K562 (cell line): ENCODE measurements at regions not wholly inside any gene's neighbourhood (a gene's known extent, or its start where the extent isn't known, plus 50 kb on each side); places are given as distances from the start of the nearest gene placed in this dataset.

Source experiments
- ATAC-seq: fragments of 200-7000 bp; cut with Tn5 transposase; 3 replicates; pipeline ENCODE4 v1.9.1; 2020; ENCODE audit warnings: moderate library complexity
- BruUV-seq: library from RNA; stranded (reverse); fragments of 400-500 nt; replicated peaks from 2 replicates; lab custom pipeline; 2021; lab: Mats Ljungman, UMichigan
- CTCF ChIA-PET: fragments of 300-600 bp; formaldehyde crosslinking; extraction: SDS; loops from one replicate; lab custom pipeline; 2021; ENCODE audit warnings: low intra/inter-chr PET ratio; lab: Yijun Ruan, JAX
- POLR2A ChIA-PET: fragments of 300-600, 350-650 bp; sonication (Branson Sonifier 250); formaldehyde crosslinking; extraction: SDS; loops from one replicate; lab custom pipeline; 2021; ENCODE audit warnings: antibody characterized with exemption, inconsistent platforms; lab: Yijun Ruan, JAX
- DNase-seq, 4 experiments: peaks; one replicate each; pipeline versions ENCODE4 v3.0.0 to v3.0.0-alpha.2; 2011 to 2018; ENCODE audit warnings: low spot score in 3 of 4, mixed read lengths in 3 of 4; ENCODE audit errors: extremely low read depth in 1 of 4
- FAIRE-seq: peaks from 2 replicates; lab custom pipeline; 2011; peaks lifted over from hg19 to GRCh38; lab: Jason Lieb, UNC
- H2AFZ ChIP-seq: 2 replicates; pipeline ENCODE4 v1.6.0; 2011; ENCODE audit warnings: low read depth, low read length, control low read depth, inconsistent platforms
- H3K27ac ChIP-seq: fragments of 200-600 bp; 3 replicates; pipeline ENCODE4 v1.8.0; 2011; ENCODE audit warnings: low read depth, mild to moderate bottlenecking, control low read depth, inconsistent platforms, low read length, moderate library complexity, mixed read lengths; ENCODE audit errors: extremely low read depth
- H3K27me3 ChIP-seq, 2 experiments: fragments of 300-600 bp in 1 of 2; 2 replicates in 1 of 2; 3 replicates in 1 of 2; pipeline versions ENCODE4 v1.6.0 to v1.8.0; 2011; ENCODE audit warnings: inconsistent platforms in 2 of 2, low read length in 2 of 2, mild to moderate bottlenecking in 1 of 2, mixed read lengths in 1 of 2, moderate library complexity in 1 of 2; ENCODE audit not compliant: control insufficient read depth in 2 of 2, insufficient read depth in 2 of 2
- H3K36me3 ChIP-seq: fragments of 300-600 bp; 3 replicates; pipeline ENCODE4 v1.8.0; 2011; ENCODE audit warnings: mild to moderate bottlenecking, low read length, inconsistent platforms; ENCODE audit not compliant: control insufficient read depth, insufficient read depth
- H3K4me1 ChIP-seq, 2 experiments: fragments of 200-600 bp in 1 of 2; replicated peaks in 1 of 2; 2 replicates in 1 of 2; 3 replicates in 1 of 2; pipeline versions ENCODE4 v1.5.1 to v1.8.0; 2011; ENCODE audit warnings: inconsistent platforms in 2 of 2, low read length in 2 of 2, mild to moderate bottlenecking in 1 of 2, mixed read lengths in 1 of 2, moderate library complexity in 1 of 2; ENCODE audit not compliant: control insufficient read depth in 2 of 2, insufficient read depth in 2 of 2
- H3K4me2 ChIP-seq: 2 replicates; pipeline ENCODE4 v1.6.1; 2011; ENCODE audit warnings: low read length, control low read depth, inconsistent platforms, mixed read lengths; ENCODE audit not compliant: insufficient read depth
- H3K4me3 ChIP-seq: fragments of 200-600 bp; sonication (generic), shearing (Covaris generic); 2 replicates; pipeline ENCODE4 v1.5.1; 2016; ENCODE audit warnings: control low read depth, inconsistent platforms
- H3K79me2 ChIP-seq: fragments of 200-600 bp; 3 replicates; pipeline ENCODE4 v1.8.0; 2011; ENCODE audit warnings: low read length, inconsistent platforms; ENCODE audit not compliant: control insufficient read depth, insufficient read depth
- H3K9ac ChIP-seq, 2 experiments: 2 replicates each; pipeline versions ENCODE4 v1.6.0 to v1.6.1; 2011; ENCODE audit warnings: low read depth in 2 of 2, low read length in 2 of 2, control low read depth in 1 of 2, inconsistent platforms in 1 of 2, mild to moderate bottlenecking in 1 of 2, mixed read lengths in 1 of 2; ENCODE audit not compliant: insufficient read depth in 1 of 2
- H3K9me1 ChIP-seq: one replicate; pipeline ENCODE4 v1.6.0; 2011; ENCODE audit warnings: inconsistent platforms, mild to moderate bottlenecking, low read length, moderate library complexity; ENCODE audit not compliant: control insufficient read depth, insufficient read depth
- H3K9me3 ChIP-seq: replicated peaks from 2 replicates; pipeline ENCODE4 v1.5.1; 2011; ENCODE audit warnings: low read depth, low read length, inconsistent platforms; ENCODE audit not compliant: control insufficient read depth, insufficient read depth
- H4K20me1 ChIP-seq: replicated peaks from 2 replicates; pipeline ENCODE4 v1.6.1; 2011; ENCODE audit warnings: low read length, inconsistent platforms, mixed read lengths; ENCODE audit not compliant: control insufficient read depth, insufficient read depth
- HNRNPUL1 ChIP-seq: fragments of 200-400 bp; formaldehyde crosslinking; IDR thresholded peaks from 2 replicates; pipeline ENCODE4 v1.6.1; 2017; ENCODE audit warnings: low read length
- MTF1 ChIP-seq: fragments of 250-450 bp; sonication (Bioruptor Pico); IDR thresholded peaks from 2 replicates; pipeline ENCODE4 v1.9.0; 2021; ENCODE audit warnings: moderate library complexity, mild to moderate bottlenecking, inconsistent platforms, borderline replicate concordance
- NELFE ChIP-seq: IDR thresholded peaks from 2 replicates; pipeline ENCODE4 v1.6.1; 2011; ENCODE audit warnings: mild to moderate bottlenecking; ENCODE audit not compliant: insufficient read depth, insufficient read length
- PATZ1 ChIP-seq: fragments of 250-450 bp; sonication (Bioruptor Pico); IDR thresholded peaks from 2 replicates; pipeline ENCODE4 v1.5.0; 2020; ENCODE audit warnings: mild to moderate bottlenecking, borderline replicate concordance
- PRDM10 ChIP-seq: fragments of 450-650 bp; IDR thresholded peaks from 2 replicates; pipeline ENCODE4 v1.6.1; 2018; ENCODE audit not compliant: partially characterized antibody
- RAD51 ChIP-seq: fragments of 450-650 bp; IDR thresholded peaks from 2 replicates; pipeline ENCODE4 v1.7.1; 2016; ENCODE audit warnings: low read depth, mild to moderate bottlenecking, borderline replicate concordance
- RFX5 ChIP-seq: IDR thresholded peaks from 2 replicates; pipeline ENCODE4 v1.6.1; 2011; ENCODE audit warnings: low read depth, mild to moderate bottlenecking, improper control_type of control experiment, low read length
- RHOXF2B ChIP-seq: fragments of 250-450 bp; sonication (Bioruptor Pico); conservative IDR thresholded peaks from 2 replicates; pipeline ENCODE4 v1.5.1; 2021
- SOX6 ChIP-seq: fragments of 450-650 bp; IDR thresholded peaks from 2 replicates; pipeline ENCODE4 v1.6.1; 2014; ENCODE audit warnings: mild to moderate bottlenecking
- SRF ChIP-seq, 2 experiments: fragments of 250-450, 450-650 bp in 1 of 2; sonication (Bioruptor Pico) in 1 of 2; sonication (generic) in 1 of 2; formaldehyde crosslinking; IDR thresholded peaks; 2 replicates each; pipeline versions ENCODE4 v1.5.0 to v1.5.1; 2020 to 2022; ENCODE audit warnings: mild to moderate bottlenecking in 1 of 2, missing genetic modification reagents in 1 of 2
- TAF7 ChIP-seq: fragments of 450-650 bp; IDR thresholded peaks from 2 replicates; pipeline ENCODE4 v1.6.1; 2016; ENCODE audit warnings: missing genetic modification characterization, missing compliant biosample characterization
- TCF3 ChIP-seq: sonication (generic); formaldehyde crosslinking; IDR thresholded peaks from 2 replicates; pipeline ENCODE4 v1.4.0; 2020; ENCODE audit warnings: mild to moderate bottlenecking, missing genetic modification reagents
- ZBED1 ChIP-seq: IDR thresholded peaks from 2 replicates; pipeline ENCODE4 v1.6.1; 2014
- in situ Hi-C: fragments of 300-500 bp; cut with MboI; formaldehyde crosslinking; loops from 4 replicates; pipeline ENCODE4 v1.15.0; 2018; ENCODE audit warnings: inconsistent platforms, mixed read lengths
- intact Hi-C: fragments of 100-400 bp; cut with micrococcal nuclease; formaldehyde crosslinking; loops from 2 replicates; pipeline ENCODE4 v1.14.2; 2022
- TF ChIP-seq, protein P1 (sequence below): sonication (generic); formaldehyde crosslinking; IDR thresholded peaks from 2 replicates; pipeline ENCODE4 v1.8.0; 2023; ENCODE audit warnings: mild to moderate bottlenecking, missing genetic modification reagents
- TF ChIP-seq, protein P2 (sequence below): fragments of 450-650 bp; formaldehyde crosslinking; IDR thresholded peaks from 2 replicates; pipeline ENCODE4 v1.4.0; 2022; ENCODE audit warnings: missing genetic modification characterization

DNA sequence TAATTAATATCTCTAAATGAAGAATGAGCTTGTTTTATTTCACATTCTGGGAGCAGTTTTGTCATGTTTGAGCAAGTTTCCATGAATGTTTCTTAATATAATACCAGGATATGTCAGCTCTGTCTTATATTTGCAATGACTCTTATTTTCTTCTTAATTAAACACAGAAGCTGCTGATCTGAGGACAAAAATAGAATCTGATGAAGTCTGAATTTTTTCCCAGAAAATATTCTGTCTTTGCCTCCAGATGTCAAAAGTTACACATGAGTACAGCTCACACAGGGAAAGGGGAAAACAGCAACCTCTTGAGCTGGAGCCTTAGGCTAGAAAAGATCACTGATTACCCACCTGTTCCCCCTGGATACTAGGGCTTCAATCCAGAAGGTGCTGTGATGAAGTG lies 606.6 kb upstream of the SYT4 start:
- ChIA-PET POLR2A (no interaction called here), CTCF (no interaction called here)
- H3K9me1 ChIP-seq: no peaks in the 10 kb centered on the region
- H3K9ac ChIP-seq: no peak overlapping the region
- FAIRE-seq (no peak), ATAC-seq (no peak), DNase-seq (no peak)
- H3K4me3 ChIP-seq: no peak overlapping the region
- no peak overlapping the region for H2AFZ ChIP-seq
- no peaks in the 10 kb centered on the region for H3K9me3 ChIP-seq
- no peak overlapping the region for H3K27ac ChIP-seq
- intact Hi-C loops: no loop called here
- no peaks in the 10 kb centered on the region for H3K36me3 ChIP-seq
- no peak overlapping the region for H3K4me2 ChIP-seq
- in situ Hi-C loops: no loop called here
- no peaks in the 10 kb centered on the region for H3K4me1 ChIP-seq
- no TSS peak for BruUV-seq
- H3K79me2 ChIP-seq: no peaks in the 10 kb centered on the region
- no peaks in the 10 kb centered on the region for H3K27me3 ChIP-seq
- no peaks in the 10 kb centered on the region for H4K20me1 ChIP-seq
- TF ChIP-seq RAD51: no peak
- no peak for TF ChIP-seq RHOXF2B (CRISPR knock-in tag)
- TF ChIP-seq SRF (CRISPR knock-in tag; IDR thresholded peaks at IDR 0.05): no peak
- no peak for TF ChIP-seq HNRNPUL1
- no peak for TF ChIP-seq TAF7 (tag)
- TF ChIP-seq, protein P1, sequence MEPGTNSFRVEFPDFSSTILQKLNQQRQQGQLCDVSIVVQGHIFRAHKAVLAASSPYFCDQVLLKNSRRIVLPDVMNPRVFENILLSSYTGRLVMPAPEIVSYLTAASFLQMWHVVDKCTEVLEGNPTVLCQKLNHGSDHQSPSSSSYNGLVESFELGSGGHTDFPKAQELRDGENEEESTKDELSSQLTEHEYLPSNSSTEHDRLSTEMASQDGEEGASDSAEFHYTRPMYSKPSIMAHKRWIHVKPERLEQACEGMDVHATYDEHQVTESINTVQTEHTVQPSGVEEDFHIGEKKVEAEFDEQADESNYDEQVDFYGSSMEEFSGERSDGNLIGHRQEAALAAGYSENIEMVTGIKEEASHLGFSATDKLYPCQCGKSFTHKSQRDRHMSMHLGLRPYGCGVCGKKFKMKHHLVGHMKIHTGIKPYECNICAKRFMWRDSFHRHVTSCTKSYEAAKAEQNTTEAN (CRISPR knock-in tag): no peak
- no peak for TF ChIP-seq PATZ1 (CRISPR knock-in tag)
- TF ChIP-seq PRDM10: no peak
- no peak for TF ChIP-seq RFX5
- no peak for TF ChIP-seq ZBED1
- no peak for TF ChIP-seq SOX6
- TF ChIP-seq, protein P2, sequence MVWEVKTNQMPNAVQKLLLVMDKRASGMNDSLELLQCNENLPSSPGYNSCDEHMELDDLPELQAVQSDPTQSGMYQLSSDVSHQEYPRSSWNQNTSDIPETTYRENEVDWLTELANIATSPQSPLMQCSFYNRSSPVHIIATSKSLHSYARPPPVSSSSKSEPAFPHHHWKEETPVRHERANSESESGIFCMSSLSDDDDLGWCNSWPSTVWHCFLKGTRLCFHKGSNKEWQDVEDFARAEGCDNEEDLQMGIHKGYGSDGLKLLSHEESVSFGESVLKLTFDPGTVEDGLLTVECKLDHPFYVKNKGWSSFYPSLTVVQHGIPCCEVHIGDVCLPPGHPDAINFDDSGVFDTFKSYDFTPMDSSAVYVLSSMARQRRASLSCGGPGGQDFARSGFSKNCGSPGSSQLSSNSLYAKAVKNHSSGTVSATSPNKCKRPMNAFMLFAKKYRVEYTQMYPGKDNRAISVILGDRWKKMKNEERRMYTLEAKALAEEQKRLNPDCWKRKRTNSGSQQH (CRISPR knock-in tag): no peak
- TF ChIP-seq TCF3 (CRISPR knock-in tag): no peak
- no peak for TF ChIP-seq NELFE
- TF ChIP-seq MTF1 (CRISPR knock-in tag): no peak
